Activated T-cell treated with anti-CD3 and anti-CD28 coated beads, Interleukin-2, amount 50 U/mL, for 4 hours (primary cell): ENCODE measurements at regions not wholly inside any gene's neighbourhood (a gene's known extent, or its start where the extent isn't known, plus 50 kb on each side); places are given as distances from the start of the nearest gene placed in this dataset.
A peak's percentile ranks its signal among the peaks of the same experiment; 100 is the strongest.

Experiments
- ATAC-seq, 2 donors: fragments of 200-7000 bp; cut with Tn5 transposase; one replicate each; pipeline ENCODE4 v1.10.0; 2021
- DNase-seq: peaks from one replicate; pipeline ENCODE4 v3.0.0-alpha.2; 2020
- H3K27me3 Mint-ChIP-seq: one replicate; pipeline ENCODE4 v1.8.0; 2021; ENCODE audit warnings: low read depth, mixed read lengths
- H3K36me3 Mint-ChIP-seq: one replicate; pipeline ENCODE4 v1.8.0; 2022; ENCODE audit warnings: mixed read lengths; ENCODE audit not compliant: insufficient read depth
- H3K4me1 Mint-ChIP-seq: one replicate; pipeline ENCODE4 v1.8.0; 2021; ENCODE audit warnings: low read depth, mixed read lengths
- H3K4me3 Mint-ChIP-seq: one replicate; pipeline ENCODE4 v1.8.0; 2021; ENCODE audit warnings: mild to moderate bottlenecking, moderate library complexity, mixed read lengths
- H3K9me3 Mint-ChIP-seq: one replicate; pipeline ENCODE4 v1.8.0; 2021; ENCODE audit warnings: mixed read lengths

DNA sequence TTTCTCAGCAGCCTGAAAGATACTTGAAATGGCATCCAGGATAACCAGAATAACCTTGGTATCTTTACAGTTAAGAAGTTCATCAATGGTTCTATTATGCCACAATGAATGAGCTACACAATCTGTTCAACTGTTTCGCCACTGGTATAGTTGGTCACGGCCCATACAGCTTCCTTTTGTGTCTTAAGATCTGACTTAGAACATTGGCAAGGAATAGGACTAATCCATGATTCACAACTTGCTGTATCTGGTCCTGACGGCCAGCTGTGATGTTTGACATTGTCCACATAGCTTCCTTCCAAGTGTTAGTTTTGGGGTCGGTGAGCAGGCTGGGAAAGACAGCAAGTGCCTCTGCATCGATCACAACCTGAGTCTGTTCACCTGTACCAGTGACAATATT lies 113.3 kb upstream of the RAD23B start:
- DNase-seq (no peak), ATAC-seq (no peak)
- Mint-ChIP-seq H3K36me3 (no peaks in the 10 kb centered on the region), H3K4me1 (no peaks in the 10 kb centered on the region), H3K9me3 (no peaks in the 10 kb centered on the region), H3K27me3 (no peaks in the 10 kb centered on the region), H3K4me3 (no peak overlapping the region)

DNA sequence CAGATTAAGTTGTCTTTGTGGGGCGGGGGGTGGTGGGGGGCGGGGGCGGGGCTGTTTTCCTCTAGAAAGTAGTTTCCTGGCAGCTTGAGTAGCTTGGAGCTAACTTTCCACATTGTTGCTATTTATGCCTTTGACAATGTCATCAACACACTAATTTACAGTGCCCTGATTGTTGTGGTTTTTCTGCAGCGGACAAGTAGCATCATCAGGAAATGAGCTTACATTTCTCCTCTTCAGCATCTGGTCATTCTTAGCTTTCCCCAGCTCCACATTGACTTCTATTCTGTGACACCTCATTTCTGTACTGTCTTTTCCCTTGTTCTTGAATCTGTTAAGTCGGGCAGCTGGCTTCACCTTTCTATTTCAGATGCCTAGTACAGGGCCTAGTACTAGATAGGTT lies 112.3 kb upstream of the RAD23B start:
- Mint-ChIP-seq H3K9me3 (no peaks in the 10 kb centered on the region), H3K36me3 (no peaks in the 10 kb centered on the region), H3K27me3 (no peaks in the 10 kb centered on the region), H3K4me1 (no peaks in the 10 kb centered on the region), H3K4me3 (no peak overlapping the region)
- ATAC-seq (no peak), DNase-seq (no peak)

DNA sequence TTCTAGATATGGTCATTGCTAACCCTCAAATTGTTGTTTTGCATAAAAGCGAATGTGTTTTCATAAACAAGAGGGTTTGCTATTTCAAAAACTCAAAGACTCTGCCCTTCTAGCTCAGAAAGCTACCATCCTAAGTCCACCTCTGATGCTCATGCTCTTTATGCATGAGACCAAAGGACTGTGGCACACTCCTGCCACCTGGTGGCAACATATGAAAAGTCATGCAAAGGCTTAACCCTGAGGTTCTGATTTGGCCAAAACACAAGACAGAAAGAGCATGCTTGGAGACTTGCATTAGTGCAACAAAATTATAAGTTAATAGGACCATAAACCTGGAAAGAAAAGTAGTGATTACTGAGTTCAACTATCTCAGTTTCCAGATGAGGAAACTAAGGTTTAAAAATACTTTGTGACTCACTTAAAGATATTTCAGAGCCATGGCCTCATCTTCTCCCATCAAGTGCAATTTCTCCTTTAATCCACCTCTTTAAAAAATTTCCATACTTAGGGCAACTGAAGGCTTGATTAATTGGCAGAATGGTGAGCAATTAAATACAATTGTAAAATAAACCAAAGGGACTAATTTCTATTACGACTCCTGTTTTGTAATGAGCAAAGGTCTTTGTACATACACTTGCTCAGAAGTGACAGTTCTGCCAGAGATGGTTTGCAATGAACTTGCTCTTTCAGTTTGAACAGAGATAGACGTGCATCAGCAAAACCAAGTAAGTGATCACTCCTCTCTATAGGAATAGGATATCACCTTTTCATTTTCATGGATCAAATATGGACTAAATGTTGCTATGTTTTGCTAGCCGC lies 110.7 kb upstream of the RAD23B start:
- Mint-ChIP-seq H3K9me3 (no peaks in the 10 kb centered on the region), H3K27me3 (no peaks in the 10 kb centered on the region), H3K36me3 (no peaks in the 10 kb centered on the region), H3K4me1 (no peaks in the 10 kb centered on the region), H3K4me3 (no peak overlapping the region)
- ATAC-seq: peak; percentile 52 to 64
- DNase-seq: peak; percentile 38

DNA sequence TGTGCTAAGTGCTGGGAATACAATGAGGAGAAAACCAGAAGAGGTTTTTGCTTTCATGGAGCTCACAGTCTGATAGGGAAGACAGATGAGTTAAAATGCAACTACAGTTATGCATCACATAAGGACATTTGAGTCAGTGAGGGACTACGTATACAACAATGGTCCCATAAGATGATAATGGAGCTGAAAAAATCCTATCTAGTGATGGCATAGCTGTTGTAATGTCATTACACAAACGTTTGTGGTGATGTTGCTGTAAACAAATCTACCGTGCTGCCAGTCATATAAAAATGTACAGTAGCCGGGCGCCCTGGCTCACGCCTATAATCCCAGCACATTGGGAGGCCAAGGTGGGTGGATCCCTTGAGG lies 110.1 kb upstream of the RAD23B start:
- DNase-seq: no peak
- H3K27me3 Mint-ChIP-seq: peaks cover 3% of the 10 kb centered on the region

DNA sequence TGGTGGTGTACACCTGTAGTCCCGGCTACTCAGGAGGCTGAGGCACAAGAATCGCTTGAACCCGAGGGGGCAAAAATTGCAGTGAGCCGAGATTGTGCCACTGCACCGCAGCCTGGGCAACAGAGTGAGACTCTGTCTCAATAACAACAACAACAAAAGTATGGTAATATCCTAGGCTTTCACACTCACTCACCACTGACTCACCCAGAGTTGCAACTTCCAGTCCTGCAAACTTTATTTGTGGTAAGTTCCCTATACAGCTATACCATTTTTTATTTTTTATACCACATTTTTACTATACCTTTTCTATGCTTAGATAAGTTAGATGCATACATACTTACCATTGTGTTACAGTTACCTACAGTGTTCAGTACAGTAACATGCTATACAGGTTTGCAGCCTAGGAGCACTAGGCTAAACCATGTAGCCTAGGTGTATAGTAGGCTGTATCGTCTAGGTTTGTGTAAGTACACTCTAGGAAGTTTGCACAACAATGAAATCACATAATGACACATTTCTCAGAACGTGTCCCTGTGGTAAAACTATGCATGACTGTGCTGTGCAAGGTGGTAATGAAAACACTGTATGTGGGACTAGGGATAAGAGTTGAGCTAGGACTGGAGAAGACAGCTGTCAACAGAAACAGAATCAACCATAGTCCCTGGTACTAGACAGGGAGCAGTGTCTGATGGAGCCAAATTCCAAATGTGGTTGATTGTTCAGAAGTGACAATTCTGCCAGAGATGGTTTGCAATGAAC lies 109.5 kb upstream of the RAD23B start:
- no peaks in the 10 kb centered on the region for H3K36me3 Mint-ChIP-seq
- no peak overlapping the region for H3K4me3 Mint-ChIP-seq
- no peaks in the 10 kb centered on the region for H3K4me1 Mint-ChIP-seq
- peak; percentile 65 to 66 for ATAC-seq
- peaks cover 7% of the 10 kb centered on the region for H3K27me3 Mint-ChIP-seq
- no peak for DNase-seq
- no peaks in the 10 kb centered on the region for H3K9me3 Mint-ChIP-seq

More for the DNA sequence above, 110.1 kb upstream of the RAD23B start:
- Mint-ChIP-seq H3K36me3 (no peaks in the 10 kb centered on the region), H3K4me1 (no peaks in the 10 kb centered on the region), H3K9me3 (no peaks in the 10 kb centered on the region), H3K4me3 (no peak overlapping the region)
- ATAC-seq: peak in 1 of 2 donors; percentile 30

DNA sequence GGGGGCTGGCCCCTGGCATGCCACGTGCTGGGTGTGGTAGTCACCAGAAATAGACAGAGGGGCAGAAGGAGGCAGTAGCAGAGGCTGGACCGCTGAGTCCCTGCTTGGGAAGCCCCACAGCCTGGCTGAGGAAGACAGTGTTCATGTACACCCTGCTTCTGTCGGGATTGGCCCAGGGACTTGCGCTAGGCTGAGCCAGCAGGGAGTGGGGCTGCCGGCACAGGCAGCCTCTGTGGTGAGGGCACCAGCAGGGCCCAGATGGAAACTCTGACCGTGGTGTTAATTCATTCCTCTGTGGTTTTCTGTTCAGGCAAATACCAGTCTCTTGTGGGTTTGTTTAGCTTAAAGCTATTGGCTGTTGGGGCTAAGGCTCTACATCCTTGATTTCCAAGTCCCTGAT lies 108.6 kb upstream of the RAD23B start:
- Mint-ChIP-seq H3K4me1 (no peaks in the 10 kb centered on the region), H3K36me3 (no peaks in the 10 kb centered on the region), H3K4me3 (no peak overlapping the region), H3K27me3 (peaks cover 11% of the 10 kb centered on the region), H3K9me3 (no peaks in the 10 kb centered on the region)
- DNase-seq: no peak
- ATAC-seq: no peak

DNA sequence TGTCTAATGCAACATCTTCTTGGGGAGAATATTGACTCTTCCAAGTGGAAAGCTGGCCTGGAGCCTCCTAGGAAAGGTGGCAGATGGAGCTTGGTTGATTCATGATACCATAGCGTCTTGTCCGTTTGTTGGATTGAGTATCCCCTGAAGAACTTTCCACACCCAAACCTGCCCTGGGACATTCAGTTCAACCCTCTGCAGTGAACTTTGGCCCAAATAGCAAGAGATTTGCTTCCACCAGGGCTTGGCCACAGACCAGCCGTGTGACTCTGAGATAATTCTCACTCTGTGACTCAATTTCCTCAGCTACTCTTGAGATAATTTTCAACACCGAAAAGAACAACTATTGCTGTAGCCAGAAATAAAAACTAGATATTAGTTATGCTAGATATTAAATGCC lies 108.0 kb upstream of the RAD23B start:
- Mint-ChIP-seq H3K9me3 (no peaks in the 10 kb centered on the region), H3K4me1 (no peaks in the 10 kb centered on the region), H3K27me3 (peaks cover 16% of the 10 kb centered on the region)

DNA sequence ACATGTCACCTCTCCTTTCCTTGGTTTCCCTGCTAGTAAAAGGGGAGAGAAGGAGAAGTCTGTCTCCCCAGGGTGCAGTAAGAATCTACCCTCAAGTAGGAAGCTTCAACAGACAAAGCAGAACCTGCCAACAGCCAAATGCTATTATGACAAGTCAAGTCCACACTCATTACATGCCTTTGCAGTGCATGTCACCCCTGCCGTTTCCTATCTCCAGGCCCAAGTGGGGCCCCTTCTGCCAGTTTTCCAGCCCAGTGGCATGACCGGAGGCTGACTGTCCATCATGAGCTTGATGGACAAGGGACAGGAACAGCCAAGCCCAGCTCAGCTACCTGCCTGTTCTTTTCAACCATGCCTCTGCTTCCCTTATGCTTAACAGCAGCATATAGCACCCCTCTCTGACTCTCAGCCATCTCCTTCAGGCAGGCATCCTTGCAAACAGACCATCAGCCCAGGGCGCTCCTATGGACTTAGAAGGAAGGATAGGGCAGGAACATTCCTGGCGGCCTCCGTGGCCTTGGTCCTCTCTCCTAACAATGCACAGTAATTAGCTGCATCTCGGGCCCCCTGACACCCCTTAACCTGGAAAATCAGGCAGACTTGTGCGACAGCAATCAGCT lies 107.2 kb upstream of the RAD23B start:
- ATAC-seq: no peak
- H3K4me1 Mint-ChIP-seq: no peaks in the 10 kb centered on the region
- H3K9me3 Mint-ChIP-seq: no peaks in the 10 kb centered on the region
- H3K4me3 Mint-ChIP-seq: no peak overlapping the region
- no peak for DNase-seq
- peaks cover 16% of the 10 kb centered on the region for H3K27me3 Mint-ChIP-seq
- no peaks in the 10 kb centered on the region for H3K36me3 Mint-ChIP-seq

More for the DNA sequence above, 108.0 kb upstream of the RAD23B start:
- no peaks in the 10 kb centered on the region for H3K36me3 Mint-ChIP-seq
- H3K4me3 Mint-ChIP-seq: no peak overlapping the region
- ATAC-seq (no peak), DNase-seq (no peak)

DNA sequence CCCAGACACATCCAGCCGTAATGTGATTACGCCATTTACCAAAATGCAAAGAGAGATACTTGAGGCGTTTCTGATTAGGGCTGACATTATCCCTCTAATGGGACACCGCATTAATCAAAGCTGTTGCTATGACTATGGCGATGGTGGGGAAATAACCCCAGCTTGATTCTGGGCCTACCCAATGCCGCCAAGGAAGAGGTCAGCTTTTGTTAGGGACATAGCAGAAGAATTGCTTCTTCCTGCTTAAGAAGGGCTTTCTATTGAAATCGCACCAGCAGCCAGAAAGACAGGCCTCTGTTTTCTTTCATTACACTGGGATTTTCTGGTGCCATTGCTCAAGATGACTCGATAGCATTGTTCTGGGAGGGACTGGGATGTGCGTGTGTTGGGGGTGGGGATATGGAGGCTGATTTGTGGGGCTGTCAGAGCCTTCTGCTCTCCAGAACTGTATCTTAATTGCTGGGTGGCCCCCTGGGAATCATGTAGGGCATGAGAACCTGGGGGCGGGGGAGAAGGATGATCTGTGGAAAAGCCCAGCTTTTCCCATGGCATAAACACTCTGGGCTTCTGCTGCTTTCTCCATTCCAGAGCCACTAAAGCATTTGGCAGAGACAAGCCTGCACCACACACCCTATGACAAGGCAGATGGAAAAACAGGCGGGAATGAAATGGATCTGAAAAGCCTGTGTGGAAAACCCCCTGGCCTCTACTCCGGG lies 106.5 kb upstream of the RAD23B start:
- DNase-seq: no peak
- Mint-ChIP-seq H3K27me3 (peaks cover 20% of the 10 kb centered on the region), H3K4me1 (no peaks in the 10 kb centered on the region), H3K36me3 (no peaks in the 10 kb centered on the region), H3K9me3 (no peaks in the 10 kb centered on the region), H3K4me3 (no peak overlapping the region)
- ATAC-seq: no peak

DNA sequence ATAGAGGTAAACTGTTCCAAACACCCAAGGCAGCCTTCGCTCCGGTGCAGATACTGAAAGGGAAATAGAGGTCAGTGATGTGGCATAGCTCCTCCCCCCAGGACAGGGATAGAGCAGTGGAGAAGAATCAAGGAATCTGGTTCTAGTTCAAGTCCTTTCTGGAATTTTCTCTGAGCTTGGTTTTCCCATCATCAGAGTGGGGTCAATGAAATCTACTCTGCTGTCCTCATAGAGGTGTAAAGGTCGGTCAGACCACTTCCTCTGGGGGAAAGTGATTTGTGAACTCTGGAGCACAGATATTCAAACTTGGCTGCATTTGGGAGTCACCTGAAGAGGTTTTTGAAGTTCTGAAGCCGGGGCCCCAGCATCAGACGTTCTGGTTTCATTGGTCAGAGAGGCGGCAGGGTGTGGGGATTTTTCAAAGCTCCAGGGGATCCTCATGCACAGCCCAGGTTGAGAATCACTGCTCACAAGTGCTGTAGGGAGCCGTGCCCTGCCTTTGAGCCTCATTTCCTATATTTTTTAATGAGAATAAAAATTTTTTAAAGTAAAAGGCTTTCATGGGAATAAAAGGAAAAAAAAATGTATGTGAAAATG lies 105.7 kb upstream of the RAD23B start:
- H3K27me3 Mint-ChIP-seq: peaks cover 23% of the 10 kb centered on the region
- H3K4me3 Mint-ChIP-seq: no peak overlapping the region
- peaks cover 2% of the 10 kb centered on the region for H3K9me3 Mint-ChIP-seq
- no peaks in the 10 kb centered on the region for H3K4me1 Mint-ChIP-seq
- ATAC-seq (no peak), DNase-seq (no peak)
- no peaks in the 10 kb centered on the region for H3K36me3 Mint-ChIP-seq

DNA sequence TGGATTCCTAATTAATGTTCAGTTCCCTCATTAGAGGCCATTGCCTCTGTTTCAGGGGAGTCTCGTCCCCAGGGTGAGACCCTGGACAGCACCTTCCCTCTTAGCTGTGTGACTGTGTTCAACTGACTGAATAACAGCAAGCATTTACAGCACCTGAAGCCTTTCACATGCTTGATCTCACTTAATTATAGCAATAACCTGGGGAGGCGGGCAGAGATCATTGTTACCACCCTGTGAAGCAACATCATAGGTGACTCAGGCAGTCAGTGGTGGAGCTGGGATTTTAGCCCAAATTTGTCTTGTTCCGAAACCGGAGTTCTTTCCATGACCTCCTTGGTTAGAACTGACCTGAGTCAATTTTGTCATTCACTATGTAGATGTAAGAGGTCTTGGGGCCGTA lies 105.2 kb upstream of the RAD23B start:
- Mint-ChIP-seq H3K4me3 (no peak overlapping the region), H3K36me3 (no peaks in the 10 kb centered on the region), H3K27me3 (peaks cover 23% of the 10 kb centered on the region), H3K9me3 (peaks cover 5% of the 10 kb centered on the region), H3K4me1 (no peaks in the 10 kb centered on the region)
- no peak for DNase-seq
- no peak for ATAC-seq

DNA sequence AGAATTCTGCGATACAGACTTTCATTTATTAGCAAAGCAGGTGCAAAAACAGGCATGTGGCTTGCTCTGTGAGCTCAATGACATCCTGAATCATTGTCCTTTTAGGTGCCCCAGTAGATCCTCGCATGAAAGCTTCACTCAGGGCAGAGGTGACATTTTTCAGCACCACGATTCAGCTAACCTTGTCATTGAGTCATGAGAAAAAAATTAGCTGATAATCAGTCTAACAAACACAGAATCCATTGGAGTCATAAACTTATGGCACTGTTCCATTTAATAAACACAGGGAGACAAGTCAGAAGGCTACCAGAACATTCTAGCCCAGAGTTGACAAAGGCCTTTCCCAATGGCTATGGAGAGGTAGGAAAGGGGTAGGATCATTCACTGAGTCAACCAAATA lies 104.8 kb upstream of the RAD23B start:
- DNase-seq (no peak), ATAC-seq (no peak)
- Mint-ChIP-seq H3K27me3 (peaks cover 23% of the 10 kb centered on the region), H3K4me1 (no peaks in the 10 kb centered on the region), H3K36me3 (no peaks in the 10 kb centered on the region), H3K4me3 (no peak overlapping the region), H3K9me3 (peaks cover 9% of the 10 kb centered on the region)

DNA sequence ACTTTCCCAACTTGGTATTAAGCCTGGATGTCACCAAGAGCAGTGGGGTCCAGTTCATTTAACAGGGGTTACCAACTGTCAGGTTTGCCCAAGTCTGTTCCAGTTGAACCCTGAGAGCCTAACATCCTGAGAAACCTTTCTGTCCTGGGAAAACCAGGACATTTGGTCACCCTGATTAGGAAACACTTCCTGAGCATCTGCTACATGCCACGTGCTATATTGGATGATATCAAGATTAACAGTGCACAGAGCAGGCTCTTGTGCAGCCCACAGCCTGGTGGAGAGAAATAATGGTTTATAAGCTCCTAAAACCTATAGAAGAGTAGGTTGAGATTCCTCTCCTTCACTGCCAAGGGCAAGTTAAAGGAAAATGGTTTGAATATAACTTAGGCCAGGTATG lies 102.9 kb upstream of the RAD23B start:
- Mint-ChIP-seq H3K4me1 (no peaks in the 10 kb centered on the region), H3K4me3 (no peak overlapping the region), H3K9me3 (peaks cover 21% of the 10 kb centered on the region), H3K36me3 (no peaks in the 10 kb centered on the region), H3K27me3 (peaks cover 30% of the 10 kb centered on the region)
- DNase-seq (no peak), ATAC-seq (no peak)

DNA sequence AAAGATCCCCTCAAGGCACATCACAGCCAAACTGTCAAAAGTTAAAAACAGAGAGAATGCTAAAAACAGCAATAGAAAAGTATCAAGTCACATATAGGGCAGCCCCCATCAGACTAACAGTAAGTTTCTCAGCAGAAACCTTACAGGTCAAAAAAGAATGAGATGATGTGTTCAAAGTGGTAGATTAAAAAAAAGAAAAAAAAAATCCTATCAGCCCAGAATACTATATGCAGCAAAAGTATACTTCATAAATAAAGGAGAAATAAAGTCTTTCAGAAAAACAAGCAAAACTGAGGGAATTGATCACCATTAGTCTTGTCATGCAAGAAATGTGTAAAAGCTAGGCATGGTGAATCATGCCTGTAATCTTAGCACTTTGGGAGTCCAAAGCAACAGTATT lies 99.9 kb upstream of the RAD23B start:
- no peaks in the 10 kb centered on the region for H3K4me1 Mint-ChIP-seq
- DNase-seq: no peak
- H3K27me3 Mint-ChIP-seq: peaks cover 25% of the 10 kb centered on the region
- ATAC-seq: no peak
- peaks cover 21% of the 10 kb centered on the region for H3K9me3 Mint-ChIP-seq
- no peaks in the 10 kb centered on the region for H3K36me3 Mint-ChIP-seq
- H3K4me3 Mint-ChIP-seq: no peak overlapping the region
